Aorta (tissue), 5 donors: ENCODE measurements at regions not wholly inside any gene's neighbourhood (a gene's known extent, or its start where the extent isn't known, plus 50 kb on each side); places are given as distances from the start of the nearest gene placed in this dataset.

Source experiments
- ATAC-seq: fragments of 200-7000 bp; cut with Tn5 transposase; one replicate; pipeline ENCODE4 v1.9.1; 2022; ENCODE audit warnings: moderate library complexity; ENCODE audit not compliant: low FRiP score
- DNase-seq, 2 donors: peaks; one replicate each; pipeline ENCODE4 v3.0.0-alpha.2; 2020
- H3K27ac ChIP-seq, 2 donors: one replicate each; pipeline ENCODE4 v1.5.1; 2013; ENCODE audit warnings: low read length in 2 of 2, mild to moderate bottlenecking in 2 of 2, moderate library complexity in 2 of 2, control low read depth in 1 of 2, inconsistent platforms in 1 of 2, low read depth in 1 of 2
- H3K27me3 ChIP-seq, 2 donors: one replicate each; pipeline ENCODE4 v1.6.1; 2013; ENCODE audit warnings: control low read depth in 1 of 2, low read length in 1 of 2, mild to moderate bottlenecking in 1 of 2, moderate library complexity in 1 of 2; ENCODE audit not compliant: insufficient read depth in 2 of 2, control insufficient read depth in 1 of 2
- H3K36me3 ChIP-seq, 2 donors: one replicate each; pipeline ENCODE4 v1.6.1; 2013; ENCODE audit warnings: control low read depth in 1 of 2, low read length in 1 of 2, mild to moderate bottlenecking in 1 of 2; ENCODE audit not compliant: insufficient read depth in 2 of 2, control insufficient read depth in 1 of 2
- H3K4me1 ChIP-seq, 2 donors: one replicate each; pipeline ENCODE4 v1.6.1; 2013; ENCODE audit warnings: low read length in 2 of 2, control low read depth in 1 of 2, mild to moderate bottlenecking in 1 of 2, moderate library complexity in 1 of 2; ENCODE audit not compliant: insufficient read depth in 2 of 2, control insufficient read depth in 1 of 2
- H3K4me3 ChIP-seq, 2 donors: one replicate each; pipeline ENCODE4 v1.5.1; 2013; ENCODE audit warnings: low read length in 2 of 2, control low read depth in 1 of 2, mild to moderate bottlenecking in 1 of 2
- H3K9me3 ChIP-seq: one replicate; pipeline ENCODE4 v1.6.1; 2013; ENCODE audit warnings: mild to moderate bottlenecking, low read length; ENCODE audit not compliant: control insufficient read depth
- WGBS, 2 donors: extraction: QIAGEN DNeasy Blood & Tissue Kit; methylation state at CpG; one replicate each; pipeline ENCODE4 v1.1.7; 2013; 5-methylcytosine and 5-hydroxymethylcytosine counted together
- intact Hi-C, 2 donors: fragments of 100-400 bp; cut with DNase I; formaldehyde crosslinking; loops; one replicate each; pipeline versions ENCODE4 v1.14.2 to v1.15.0; 2022
- donor health status: healthy with polysubstance abuse.
- donor health status: Bipolar disorder and iron deficiency.
- donor health status: DM: no; HTN: no; CAD: no.
- donor health status: DM: no; HTN: no; CAD: no.
- donor health status: DM: yes; HTN: yes; CAD: no.

DNA sequence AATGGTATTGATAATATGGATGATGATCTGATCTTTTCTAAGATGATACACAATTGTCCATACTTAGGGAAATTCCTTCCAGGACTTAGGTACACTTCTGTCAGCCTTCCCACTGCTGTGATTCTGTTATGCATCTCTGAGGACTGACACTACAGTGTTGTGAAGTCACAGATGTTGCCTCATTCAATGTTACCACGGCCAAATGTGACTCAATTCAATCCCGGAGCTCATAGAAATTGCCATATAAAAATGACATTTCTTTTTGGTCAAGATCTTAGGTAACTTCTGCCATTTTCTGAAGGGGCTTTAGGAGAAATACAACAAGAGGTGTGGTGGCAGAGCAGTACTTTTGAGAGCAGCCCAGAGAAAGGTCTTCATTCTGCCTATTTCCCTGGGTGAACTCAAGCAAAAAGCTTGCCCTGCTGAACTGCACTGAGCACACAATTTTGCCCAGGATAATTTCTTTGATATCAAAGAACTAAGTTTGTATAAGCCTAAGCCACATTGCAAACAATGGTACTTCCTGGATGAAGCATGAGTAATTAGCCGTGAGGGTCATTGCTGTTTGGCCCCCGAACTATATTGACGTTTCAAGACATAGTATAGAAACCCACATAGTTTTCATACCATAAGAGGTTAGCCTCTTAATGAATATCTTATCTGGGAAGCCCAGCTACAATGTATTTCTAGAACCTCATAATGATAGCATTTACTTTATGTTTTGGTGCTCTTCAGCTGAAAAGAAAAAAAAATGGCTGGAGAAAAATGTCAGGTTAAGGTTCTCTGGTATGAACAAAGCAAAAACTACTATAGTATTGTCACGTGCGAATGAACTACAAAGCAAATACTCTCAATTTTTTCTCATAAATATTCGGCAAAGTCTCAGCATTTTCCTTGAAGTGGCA lies 437.4 kb downstream of the MEIS1 start:
- no peak overlapping the region for H3K4me3 ChIP-seq
- no peaks in the 10 kb centered on the region for H3K9me3 ChIP-seq
- DNase-seq (no peak), ATAC-seq (no peak)
- H3K27ac ChIP-seq: no peak overlapping the region
- intact Hi-C loops: no loop called here
- H3K4me1 ChIP-seq: no peaks in the 10 kb centered on the region
- WGBS, 2 donors: 83 to 84% methylated on average over 8 of the region's 8 CpGs
- H3K36me3 ChIP-seq: no peaks in the 10 kb centered on the region
- no peaks in the 10 kb centered on the region for H3K27me3 ChIP-seq

- Histone ChIP-seq H3K4me1 (no peaks in the 10 kb centered on the region), H3K36me3 (no peaks in the 10 kb centered on the region), H3K4me3 (no peak overlapping the region), H3K27me3 (no peaks in the 10 kb centered on the region), H3K27ac (no peak overlapping the region), H3K9me3 (no peaks in the 10 kb centered on the region)
- DNase-seq: no peak
- 54 to 56% methylated on average over 8 of the region's 8 CpGs for WGBS, 2 donors
- ATAC-seq: no peak
- intact Hi-C loops: no loop called here
Measured at GRCh38 chr2:66872986-66873754, 438.2 kb downstream of the MEIS1 start.

DNA sequence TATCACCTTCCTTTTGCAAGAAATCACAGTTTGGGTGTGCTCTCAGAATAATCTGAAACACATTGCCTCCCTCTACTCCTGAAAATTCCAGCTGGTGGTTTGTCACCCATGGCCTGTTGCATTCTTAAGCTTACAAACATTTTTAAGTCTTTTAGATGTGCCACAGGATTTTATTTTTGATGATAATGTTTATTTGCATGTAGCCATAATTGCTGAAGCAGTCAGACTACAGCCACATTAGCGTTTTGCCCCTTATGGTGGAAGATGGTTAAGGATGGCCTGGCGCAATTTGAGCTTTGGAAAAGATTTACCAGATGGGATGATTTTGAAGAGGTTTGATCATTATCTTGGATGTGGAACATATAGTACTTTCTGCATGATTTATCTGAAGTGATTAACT lies 439.5 kb downstream of the MEIS1 start:
- H3K36me3 ChIP-seq: no peaks in the 10 kb centered on the region
- H3K27me3 ChIP-seq: no peaks in the 10 kb centered on the region
- 99 to 100% methylated on average over 2 of the region's 2 CpGs for WGBS, 2 donors
- H3K27ac ChIP-seq: no peak overlapping the region
- H3K9me3 ChIP-seq: no peaks in the 10 kb centered on the region
- DNase-seq (no peak), ATAC-seq (no peak)
- no peak overlapping the region for H3K4me3 ChIP-seq
- no peaks in the 10 kb centered on the region for H3K4me1 ChIP-seq
- intact Hi-C loops: no loop called here

GRCh38 chr2:66875941-66876462 lies 441.1 kb downstream of the MEIS1 start:
- ATAC-seq: no peak
- H3K27me3 ChIP-seq: no peaks in the 10 kb centered on the region
- WGBS, 2 donors: 86 to 90% methylated on average over 2 of the region's 2 CpGs
- no peak overlapping the region for H3K27ac ChIP-seq
- no peak for DNase-seq
- intact Hi-C loops: no loop called here
- H3K4me3 ChIP-seq: no peak overlapping the region
- H3K9me3 ChIP-seq: no peaks in the 10 kb centered on the region
- no peaks in the 10 kb centered on the region for H3K36me3 ChIP-seq
- H3K4me1 ChIP-seq: no peaks in the 10 kb centered on the region

GRCh38 chr2:66885775-66886383 lies 451.0 kb downstream of the MEIS1 start:
- Histone ChIP-seq H3K27ac (no peak overlapping the region), H3K36me3 (no peaks in the 10 kb centered on the region), H3K9me3 (no peaks in the 10 kb centered on the region), H3K27me3 (no peaks in the 10 kb centered on the region), H3K4me1 (no peaks in the 10 kb centered on the region), H3K4me3 (no peak overlapping the region)
- DNase-seq: no peak
- 8 to 9% methylated on average over 2 of the region's 2 CpGs for whole genome bisulfite sequencing, 2 donors
- ATAC-seq: no peak
- intact Hi-C loops: no loop called here

- Histone ChIP-seq H3K4me1 (no peaks in the 10 kb centered on the region), H3K9me3 (no peaks in the 10 kb centered on the region), H3K4me3 (no peak overlapping the region), H3K27ac (no peak overlapping the region), H3K36me3 (no peaks in the 10 kb centered on the region), H3K27me3 (no peaks in the 10 kb centered on the region)
- DNase-seq: no peak
- no peak for ATAC-seq
- intact Hi-C loops: no loop called here
- 96 to 98% methylated on average over 1 of the region's 1 CpG for WGBS, 2 donors
Measured at GRCh38 chr2:66888246-66888645, 453.3 kb downstream of the MEIS1 start.

- ATAC-seq (no peak), DNase-seq (no peak)
- Histone ChIP-seq H3K27ac (no peak overlapping the region), H3K27me3 (no peaks in the 10 kb centered on the region), H3K36me3 (no peaks in the 10 kb centered on the region), H3K9me3 (no peaks in the 10 kb centered on the region), H3K4me1 (no peaks in the 10 kb centered on the region), H3K4me3 (no peak overlapping the region)
- WGBS, 2 donors: 83 to 91% methylated on average over 6 of the region's 6 CpGs
- intact Hi-C loops: no loop called here
Measured at GRCh38 chr2:66888791-66889631, 454.1 kb downstream of the MEIS1 start.

- Histone ChIP-seq H3K27ac (no peak overlapping the region), H3K4me1 (no peaks in the 10 kb centered on the region), H3K9me3 (no peaks in the 10 kb centered on the region), H3K36me3 (no peaks in the 10 kb centered on the region), H3K4me3 (no peak overlapping the region), H3K27me3 (no peaks in the 10 kb centered on the region)
- intact Hi-C loops: no loop called here
- DNase-seq: no peak
- no peak for ATAC-seq
- 89 to 91% methylated on average over 2 of the region's 2 CpGs for WGBS, 2 donors
Measured at GRCh38 chr2:66889632-66889882, 454.6 kb downstream of the MEIS1 start.
